ENCODE measurements at regions not wholly inside any gene's neighbourhood (a gene's known extent, or its start where the extent isn't known, plus 50 kb on each side); places are given as distances from the start of the nearest gene placed in this dataset.

DNA sequence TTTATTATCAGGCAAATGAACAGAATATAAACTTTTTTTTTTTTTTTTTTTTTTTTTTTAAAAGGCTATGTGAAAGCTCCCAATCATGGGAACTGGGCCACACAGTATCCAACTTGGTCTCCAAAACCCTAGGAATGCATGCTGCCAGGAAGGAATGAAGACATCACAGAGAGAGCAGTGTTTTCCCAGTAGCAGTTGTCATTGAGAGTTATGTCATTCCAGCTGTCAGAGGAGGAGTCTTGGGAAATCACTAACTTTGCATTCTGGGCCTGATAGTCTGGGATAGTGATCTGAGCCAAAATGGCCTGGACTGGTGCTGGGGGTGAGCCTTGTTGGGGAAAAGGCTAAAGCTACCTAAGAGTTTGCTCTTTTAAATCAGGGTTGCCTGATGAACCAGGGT, 231.3 kb upstream of the MAP3K7 start:
- no peaks in the 10 kb centered on the region for H3K9me2 ChIP-seq (replicated peaks; ENCODE audit: insufficient read depth)
- no peaks in the 10 kb centered on the region for H3K9me3 ChIP-seq (ENCODE audit: low read depth)
- no peaks in the 10 kb centered on the region for H3K4me1 ChIP-seq (ENCODE audit: insufficient read depth)
- H3K27ac ChIP-seq = no peak overlapping the region
- no peak overlapping the region for H3K4me3 ChIP-seq
- TF ChIP-seq, protein P1, sequence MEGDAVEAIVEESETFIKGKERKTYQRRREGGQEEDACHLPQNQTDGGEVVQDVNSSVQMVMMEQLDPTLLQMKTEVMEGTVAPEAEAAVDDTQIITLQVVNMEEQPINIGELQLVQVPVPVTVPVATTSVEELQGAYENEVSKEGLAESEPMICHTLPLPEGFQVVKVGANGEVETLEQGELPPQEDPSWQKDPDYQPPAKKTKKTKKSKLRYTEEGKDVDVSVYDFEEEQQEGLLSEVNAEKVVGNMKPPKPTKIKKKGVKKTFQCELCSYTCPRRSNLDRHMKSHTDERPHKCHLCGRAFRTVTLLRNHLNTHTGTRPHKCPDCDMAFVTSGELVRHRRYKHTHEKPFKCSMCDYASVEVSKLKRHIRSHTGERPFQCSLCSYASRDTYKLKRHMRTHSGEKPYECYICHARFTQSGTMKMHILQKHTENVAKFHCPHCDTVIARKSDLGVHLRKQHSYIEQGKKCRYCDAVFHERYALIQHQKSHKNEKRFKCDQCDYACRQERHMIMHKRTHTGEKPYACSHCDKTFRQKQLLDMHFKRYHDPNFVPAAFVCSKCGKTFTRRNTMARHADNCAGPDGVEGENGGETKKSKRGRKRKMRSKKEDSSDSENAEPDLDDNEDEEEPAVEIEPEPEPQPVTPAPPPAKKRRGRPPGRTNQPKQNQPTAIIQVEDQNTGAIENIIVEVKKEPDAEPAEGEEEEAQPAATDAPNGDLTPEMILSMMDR (IDR thresholded peaks at IDR 0.05; ENCODE audit: poor library complexity) = no peak
- TF ChIP-seq EZH2 (IDR thresholded peaks at IDR 0.05; ENCODE audit: borderline replicate concordance) (no peak), EZH2phosphoT487 (IDR thresholded peaks at IDR 0.05; ENCODE audit: low read depth, severe bottlenecking, unreplicated experiment) (no peak)
- no peaks in the 10 kb centered on the region for H3K36me3 ChIP-seq (replicated peaks; ENCODE audit: insufficient read depth, low read depth)
- no peak for DNase-seq (ENCODE audit: low spot score)
- H3K27me3 ChIP-seq = no peaks in the 10 kb centered on the region
- no peak overlapping the region for H2AFZ ChIP-seq
- H3K79me2 ChIP-seq = no peaks in the 10 kb centered on the region
- H4K20me1 ChIP-seq (ENCODE audit: insufficient read depth, poor library complexity, severe bottlenecking) = no peaks in the 10 kb centered on the region
- H3K4me2 ChIP-seq = no peak overlapping the region

DNA sequence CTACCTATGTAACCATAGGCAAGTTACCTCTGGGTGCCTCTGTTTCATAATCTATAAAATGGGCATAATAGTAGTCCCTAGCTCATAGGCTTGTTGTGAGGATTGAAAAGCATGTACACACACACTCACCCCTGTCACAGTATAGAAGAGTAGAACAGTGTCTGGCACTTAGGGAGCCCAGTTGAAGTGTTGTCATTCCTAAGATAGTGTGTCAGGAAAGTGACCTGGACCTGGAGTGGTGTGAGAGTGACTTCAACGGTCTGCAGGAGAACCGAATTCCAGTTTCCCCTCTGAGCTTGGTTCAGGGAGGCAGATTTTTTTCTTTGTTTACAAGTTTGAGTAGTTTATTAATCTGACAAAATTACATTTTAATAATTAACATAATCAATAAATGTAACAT, 229.9 kb upstream of the MAP3K7 start:
- H3K79me2 ChIP-seq = no peaks in the 10 kb centered on the region
- no peaks in the 10 kb centered on the region for H3K27me3 ChIP-seq
- no peaks in the 10 kb centered on the region for H4K20me1 ChIP-seq (ENCODE audit: insufficient read depth, poor library complexity, severe bottlenecking)
- no peak overlapping the region for H3K27ac ChIP-seq
- H2AFZ ChIP-seq = no peak overlapping the region
- H3K36me3 ChIP-seq (replicated peaks; ENCODE audit: insufficient read depth, low read depth) = no peaks in the 10 kb centered on the region
- no peak overlapping the region for H3K4me3 ChIP-seq
- H3K4me2 ChIP-seq = no peak overlapping the region
- H3K9me2 ChIP-seq (replicated peaks; ENCODE audit: insufficient read depth) = no peaks in the 10 kb centered on the region
- WGBS (ENCODE audit: low lambda C conversion rate, missing lambda C conversion rate) = 81% methylated on average over 2 of the region's 2 CpGs
- peaks cover 4% of the 10 kb centered on the region for H3K4me1 ChIP-seq (ENCODE audit: insufficient read depth)
- no peak for DNase-seq (ENCODE audit: low spot score)
- H3K9me3 ChIP-seq (ENCODE audit: low read depth) = no peaks in the 10 kb centered on the region
- TF ChIP-seq, protein P1 (IDR thresholded peaks at IDR 0.05; ENCODE audit: poor library complexity) = no peak
- TF ChIP-seq EZH2 (IDR thresholded peaks at IDR 0.05; ENCODE audit: borderline replicate concordance) = no peak

DNA sequence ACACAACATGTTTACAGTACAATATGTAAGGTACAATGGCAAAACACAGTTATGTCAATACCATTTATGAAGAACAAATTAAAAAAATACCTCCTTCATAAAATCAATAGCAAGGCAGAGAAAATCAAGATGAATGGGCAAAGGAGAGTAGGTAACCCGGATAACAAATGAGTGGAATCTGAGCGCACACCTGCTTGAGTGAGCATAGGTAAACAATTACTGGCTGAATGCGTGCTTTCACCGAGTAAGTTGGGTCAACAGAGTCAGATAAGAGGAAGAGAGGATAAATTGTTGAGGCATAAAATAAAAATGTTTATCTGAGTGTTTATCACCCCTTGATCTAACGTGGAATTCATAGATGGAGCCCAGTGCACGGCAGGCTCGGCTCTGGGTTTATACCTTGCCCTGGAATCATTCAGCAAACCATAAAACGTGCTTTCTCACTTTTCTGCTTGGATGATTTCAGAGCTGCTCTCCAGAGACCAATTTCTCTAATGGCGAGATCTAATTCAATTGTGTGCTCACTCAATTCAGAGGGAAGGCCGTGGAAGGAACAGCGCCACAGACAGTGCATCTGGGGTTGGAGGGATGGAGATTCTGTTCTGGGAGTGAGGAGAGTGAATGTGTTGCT, 224.8 kb upstream of the MAP3K7 start:
- no peaks in the 10 kb centered on the region for H3K27me3 ChIP-seq
- H4K20me1 ChIP-seq (ENCODE audit: insufficient read depth, poor library complexity, severe bottlenecking) = no peaks in the 10 kb centered on the region
- no peaks in the 10 kb centered on the region for H3K79me2 ChIP-seq
- no peak overlapping the region for H2AFZ ChIP-seq
- H3K9me2 ChIP-seq (replicated peaks; ENCODE audit: insufficient read depth) = no peaks in the 10 kb centered on the region
- peak; percentile 19 for DNase-seq (ENCODE audit: low spot score)
- H3K36me3 ChIP-seq (replicated peaks; ENCODE audit: insufficient read depth, low read depth) = no peaks in the 10 kb centered on the region
- 47% methylated on average over 11 of the region's 11 CpGs for WGBS (ENCODE audit: low lambda C conversion rate, missing lambda C conversion rate)
- H3K4me2 ChIP-seq = peak overlapping the region; percentile 57
- H3K9me3 ChIP-seq (ENCODE audit: low read depth) = no peaks in the 10 kb centered on the region
- no peak overlapping the region for H3K27ac ChIP-seq
- TF ChIP-seq EZH2phosphoT487 (IDR thresholded peaks at IDR 0.05; ENCODE audit: low read depth, severe bottlenecking, unreplicated experiment) = no peak
- TF ChIP-seq EZH2 (IDR thresholded peaks at IDR 0.05; ENCODE audit: borderline replicate concordance) = no peak
- TF ChIP-seq, protein P1 (IDR thresholded peaks at IDR 0.05; ENCODE audit: poor library complexity) = no peak
- peaks cover 4% of the 10 kb centered on the region for H3K4me1 ChIP-seq (ENCODE audit: insufficient read depth)
- no peak overlapping the region for H3K4me3 ChIP-seq

DNA sequence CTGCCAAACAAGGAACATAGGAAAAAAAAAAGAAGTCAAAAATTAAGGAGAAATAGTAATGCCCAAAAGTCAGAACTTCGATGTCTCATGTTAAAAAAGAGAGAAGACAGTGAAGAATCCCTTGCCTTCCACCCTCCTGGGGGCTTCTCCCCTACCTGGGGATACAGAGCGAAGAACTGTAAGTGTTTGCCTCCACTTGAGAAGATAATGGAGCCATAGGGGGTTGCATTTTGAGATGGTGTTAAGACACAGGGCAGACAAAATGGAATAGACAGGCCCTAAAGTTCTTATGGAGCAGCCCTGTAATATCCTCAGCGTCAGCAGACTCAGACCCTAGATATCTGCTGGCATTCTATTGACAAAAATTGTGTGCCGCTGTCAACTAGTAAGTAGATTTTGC, 222.2 kb upstream of the MAP3K7 start:
- no peak overlapping the region for H3K4me3 ChIP-seq
- no peaks in the 10 kb centered on the region for H3K27me3 ChIP-seq
- 83% methylated on average over 4 of the region's 4 CpGs for WGBS (ENCODE audit: low lambda C conversion rate, missing lambda C conversion rate)
- H3K36me3 ChIP-seq (replicated peaks; ENCODE audit: insufficient read depth, low read depth) = no peaks in the 10 kb centered on the region
- TF ChIP-seq EZH2phosphoT487 (IDR thresholded peaks at IDR 0.05; ENCODE audit: low read depth, severe bottlenecking, unreplicated experiment) = no peak
- no peak for TF ChIP-seq EZH2 (IDR thresholded peaks at IDR 0.05; ENCODE audit: borderline replicate concordance)
- TF ChIP-seq, protein P1 (IDR thresholded peaks at IDR 0.05; ENCODE audit: poor library complexity) = no peak
- no peaks in the 10 kb centered on the region for H3K9me2 ChIP-seq (replicated peaks; ENCODE audit: insufficient read depth)
- H2AFZ ChIP-seq = no peak overlapping the region
- H3K4me1 ChIP-seq (ENCODE audit: insufficient read depth) = peaks cover 4% of the 10 kb centered on the region
- H3K27ac ChIP-seq = no peak overlapping the region
- H3K79me2 ChIP-seq = no peaks in the 10 kb centered on the region
- no peaks in the 10 kb centered on the region for H3K9me3 ChIP-seq (ENCODE audit: low read depth)
- H4K20me1 ChIP-seq (ENCODE audit: insufficient read depth, poor library complexity, severe bottlenecking) = no peaks in the 10 kb centered on the region
- no peak overlapping the region for H3K4me2 ChIP-seq
- DNase-seq (ENCODE audit: low spot score) = no peak

All from hepatocyte (in vitro differentiated cells).